Iris pigment epithelial cell (primary cell): ENCODE measurements at regions not wholly inside any gene's neighbourhood (a gene's known extent, or its start where the extent isn't known, plus 50 kb on each side); places are given as distances from the start of the nearest gene placed in this dataset.

Experiments used
- DNase-seq: peaks from one replicate; pipeline ENCODE4 v3.0.0-alpha.2; 2011; ENCODE audit warnings: low read depth

GRCh38 chr4:26020083-26020668 is 106.2 kb downstream of the SMIM20 start:
- DNase-seq: peak; percentile 93

GRCh38 chr4:26020881-26021280 is 106.9 kb downstream of the SMIM20 start:
- DNase-seq: peak; percentile 92

- peak; percentile 32 for DNase-seq
Observed at GRCh38 chr4:26021417-26022345, 107.7 kb downstream of the SMIM20 start.

- DNase-seq: peak; percentile 71
Observed at GRCh38 chr4:26022346-26023202, 108.6 kb downstream of the SMIM20 start.

DNA sequence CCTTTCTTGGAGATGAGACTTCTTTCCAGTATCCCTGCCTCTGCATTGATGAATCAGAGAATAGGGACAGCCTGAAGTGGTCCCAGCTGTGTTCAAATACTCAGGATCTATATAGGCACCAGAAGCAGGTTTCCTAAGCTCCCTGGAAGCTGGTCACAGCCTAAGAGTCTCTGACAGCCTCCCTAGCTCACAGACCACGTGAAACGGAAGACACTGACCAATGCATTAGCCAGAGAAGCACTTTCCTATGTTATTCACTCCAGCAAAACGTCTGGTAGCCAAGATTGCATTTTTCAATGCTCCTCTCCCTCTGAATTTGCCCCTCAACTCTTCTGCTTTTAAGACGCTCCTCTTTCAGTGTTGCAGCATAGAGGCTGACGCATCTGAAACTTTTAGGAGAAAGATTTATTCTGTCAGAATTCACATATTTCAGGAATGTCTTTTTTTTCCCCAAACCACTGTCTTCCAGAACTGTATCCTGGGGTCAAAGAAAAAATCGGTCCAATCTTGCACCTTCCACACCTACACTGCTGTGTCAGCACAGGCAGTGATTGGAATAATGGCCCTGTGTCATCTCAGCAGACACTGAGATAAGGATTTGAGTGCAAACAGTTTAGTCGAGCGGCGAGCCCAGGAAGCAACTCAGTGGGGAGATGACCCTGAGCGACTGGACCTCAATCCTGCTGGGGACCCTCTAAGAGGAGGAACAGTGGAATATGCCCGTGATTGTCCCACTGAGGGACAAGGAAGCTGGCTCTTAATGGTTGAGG is 109.4 kb downstream of the SMIM20 start:
- DNase-seq: peak; percentile 24

DNA sequence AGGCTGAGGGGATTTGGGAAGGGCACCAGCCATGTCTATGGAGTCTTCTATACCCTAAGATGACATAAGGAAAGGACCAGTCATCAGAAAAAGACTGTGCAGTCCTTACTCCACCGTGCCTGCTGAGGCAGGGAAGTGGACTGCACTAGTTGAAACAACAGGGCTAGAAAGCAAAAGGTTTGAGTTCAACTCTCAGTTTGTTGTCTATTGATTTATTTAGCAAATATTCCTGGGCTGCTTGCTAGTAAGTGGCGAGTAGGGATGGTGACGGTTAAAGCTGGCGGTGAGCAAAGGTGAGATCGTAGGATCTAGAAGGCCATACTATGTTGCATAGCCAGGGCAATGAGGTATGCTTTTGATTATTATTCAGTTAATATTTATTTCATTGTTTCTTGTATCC is 110.1 kb downstream of the SMIM20 start:
- DNase-seq: no peak

DNA sequence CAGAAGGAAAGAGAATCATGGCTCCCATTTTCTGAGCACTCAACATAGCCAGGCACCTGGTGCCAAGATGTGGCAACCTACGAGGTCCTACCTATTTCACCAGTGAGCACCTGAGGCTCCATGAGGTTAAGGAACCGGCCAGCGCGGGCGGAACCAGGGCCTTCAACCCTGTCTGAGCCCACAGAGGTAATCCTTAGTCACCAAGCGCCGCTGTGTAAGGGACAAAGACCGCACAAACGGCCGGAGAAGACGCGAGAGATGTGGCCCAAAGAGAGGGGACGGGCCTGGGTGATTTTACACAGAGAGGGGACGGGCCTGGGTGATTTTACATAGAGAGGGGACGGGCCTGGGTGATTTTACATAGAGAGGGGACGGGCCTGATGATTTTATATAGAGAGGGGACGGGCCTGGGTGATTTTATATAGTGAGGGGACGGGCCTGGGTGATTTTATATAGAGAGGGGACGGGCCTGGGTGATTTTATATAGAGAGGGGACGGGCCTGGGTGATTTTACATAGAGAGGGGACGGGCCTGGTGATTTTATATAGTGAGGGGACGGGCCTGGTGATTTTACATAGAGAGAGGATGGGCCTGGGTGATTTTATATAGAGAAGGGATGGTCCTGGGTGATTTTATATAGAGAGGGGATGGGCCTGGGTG is 114.2 kb downstream of the SMIM20 start:
- DNase-seq: no peak

DNA sequence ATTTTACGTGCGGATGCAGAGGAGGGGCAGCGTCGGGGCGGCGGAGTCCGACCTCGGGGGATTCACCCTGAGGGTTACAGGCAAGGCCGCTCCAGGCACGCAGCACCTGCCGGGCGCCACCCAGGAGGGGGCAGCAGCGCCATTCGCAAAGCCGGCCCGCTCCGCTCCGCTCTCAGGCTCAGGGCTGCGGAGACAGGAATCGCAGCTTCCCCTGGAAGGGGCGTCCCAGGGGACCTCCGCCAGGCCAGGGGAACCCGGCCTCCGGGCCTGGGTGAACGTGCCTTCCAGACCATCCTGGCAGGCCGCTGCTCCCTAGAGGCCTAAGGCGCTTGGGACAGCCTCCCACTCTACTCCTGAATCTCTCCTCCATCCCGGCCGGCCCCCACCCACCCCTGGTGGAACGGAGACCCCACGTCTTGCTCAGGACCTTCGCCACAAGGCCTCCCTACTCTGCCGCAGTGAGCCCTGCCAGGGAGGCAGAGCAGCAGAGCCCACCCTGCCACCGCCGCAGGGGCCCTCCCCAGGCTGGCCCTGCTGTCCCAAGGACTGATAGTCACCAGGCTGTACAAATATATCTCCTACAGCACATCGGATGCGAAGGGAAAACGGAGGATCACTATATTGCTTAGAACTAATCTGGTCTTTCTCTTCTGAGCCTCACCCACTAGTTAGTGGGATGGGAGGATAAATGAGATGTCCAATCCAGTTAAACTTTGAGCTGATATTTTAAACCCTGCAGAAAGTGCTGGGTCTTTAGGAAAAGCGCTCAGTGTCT is 115.0 kb downstream of the SMIM20 start:
- DNase-seq: peak; percentile 61

DNA sequence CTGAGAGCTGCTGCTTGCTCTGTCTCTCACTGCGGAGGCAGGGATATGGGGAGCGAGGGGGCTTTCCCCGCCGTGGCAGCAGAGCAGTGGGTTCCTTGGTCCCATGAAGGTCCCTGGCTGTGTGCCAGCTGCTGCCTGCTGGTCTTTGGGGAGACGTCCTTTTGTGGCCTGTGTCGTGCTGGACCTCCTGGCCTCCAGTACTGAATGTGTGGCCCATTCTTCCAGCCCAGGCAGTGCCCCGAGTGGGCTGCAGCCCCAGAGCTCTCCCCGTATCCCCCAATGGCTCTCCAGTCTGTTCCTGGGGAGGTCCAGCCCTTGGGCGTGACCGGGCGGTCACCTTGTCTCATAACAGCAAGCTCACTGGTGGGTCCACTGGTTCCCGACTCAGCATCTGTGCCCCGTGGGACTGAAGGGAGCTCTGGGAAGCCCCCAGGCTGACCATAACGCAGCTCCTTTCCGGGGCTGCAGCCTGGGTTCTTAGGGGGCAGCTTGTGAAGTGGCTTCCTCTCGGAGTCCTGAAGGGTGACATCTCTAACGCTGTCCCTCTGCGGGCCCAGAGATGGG is 115.6 kb downstream of the SMIM20 start:
- DNase-seq: no peak

- DNase-seq: no peak
Observed at GRCh38 chr4:26030260-26030667, 116.2 kb downstream of the SMIM20 start.

DNA sequence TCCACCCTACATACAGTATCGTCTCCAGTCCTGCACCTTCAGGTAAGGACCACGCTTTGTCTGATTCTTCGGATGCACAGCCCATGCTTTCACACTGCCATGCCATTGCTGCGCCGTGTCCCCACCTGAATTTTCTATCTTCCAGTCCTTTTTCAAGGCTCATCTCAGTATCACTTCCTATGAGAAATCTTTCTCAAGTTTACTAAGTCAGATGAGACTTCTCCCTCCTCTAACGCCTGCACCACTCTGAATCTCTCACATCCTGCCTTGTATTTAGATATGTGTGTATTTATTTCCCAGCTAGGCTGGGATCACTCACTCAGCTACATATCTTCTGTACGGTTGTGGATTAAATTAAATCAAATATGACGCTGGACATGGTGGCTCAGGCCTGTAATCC is 116.8 kb downstream of the SMIM20 start:
- DNase-seq: no peak

- DNase-seq: no peak
Observed at GRCh38 chr4:26031704-26032103, 117.7 kb downstream of the SMIM20 start.

GRCh38 chr4:26032142-26032541 is 118.1 kb downstream of the SMIM20 start:
- peak; percentile 67 for DNase-seq

GRCh38 chr4:26032630-26033317 is 118.8 kb downstream of the SMIM20 start:
- peak; percentile 93 for DNase-seq

DNA sequence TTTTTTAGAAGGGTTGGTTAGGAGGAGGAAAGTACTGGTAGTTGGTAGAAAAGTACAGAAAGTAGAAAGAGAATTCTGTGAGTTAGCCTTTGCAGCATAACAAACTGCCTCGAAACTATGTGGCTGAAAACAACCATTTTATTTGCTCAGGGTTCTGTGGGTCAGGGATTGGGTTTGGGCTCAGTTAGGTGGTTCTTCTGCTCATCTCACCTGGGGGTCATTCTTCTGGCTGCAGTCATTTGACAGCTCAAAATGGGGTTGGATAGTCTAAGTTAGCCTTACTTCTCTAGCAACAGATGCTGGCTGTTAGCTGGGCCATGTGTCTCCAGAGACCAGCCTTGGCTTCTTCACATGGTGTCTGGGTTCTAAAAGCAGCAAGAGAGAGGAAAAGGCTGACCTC is 119.4 kb downstream of the SMIM20 start:
- DNase-seq: no peak

DNA sequence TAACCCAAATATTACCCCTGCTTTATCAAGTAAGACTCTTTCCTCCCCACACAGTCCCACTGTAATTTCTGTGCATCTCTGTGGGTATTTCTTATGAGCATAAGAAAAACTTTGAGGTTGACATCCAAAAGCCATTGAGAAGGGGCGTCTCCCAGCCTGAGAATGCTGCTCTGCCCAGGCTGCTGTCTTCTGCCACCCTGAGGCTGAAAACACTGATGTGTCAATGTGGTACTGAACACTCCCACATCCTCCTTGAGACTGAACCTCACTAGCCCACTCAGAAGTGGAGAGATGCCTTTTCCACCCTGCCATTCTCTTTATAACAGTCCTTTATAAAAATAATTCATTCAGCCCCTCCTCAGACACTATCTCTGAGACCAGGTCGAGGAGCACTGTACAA is 120.8 kb downstream of the SMIM20 start:
- DNase-seq: no peak

GRCh38 chr4:26035921-26036320 is 121.9 kb downstream of the SMIM20 start:
- no peak for DNase-seq

GRCh38 chr4:26039639-26040359 is 125.8 kb downstream of the SMIM20 start:
- peak; percentile 45 for DNase-seq

- DNase-seq: no peak
Observed at GRCh38 chr4:26044524-26044923, 130.5 kb downstream of the SMIM20 start.
